Superior temporal gyrus (tissue), 1 donor: ENCODE measurements at regions not wholly inside any gene's neighbourhood (a gene's known extent, or its start where the extent isn't known, plus 50 kb on each side); places are given as distances from the start of the nearest gene placed in this dataset.
A peak's percentile ranks its signal among the peaks of the same experiment; 100 is the strongest.
"Not testable (repeated sequence)": the region's sequence is repeated elsewhere in the genome, so short reads cannot be mapped to it uniquely, and the experiment has no call there.

Experiments used
- DNase-seq: peaks from one replicate; pipeline ENCODE4 v3.0.0-alpha.2; 2016; ENCODE audit errors: extremely low spot score

GRCh38 chr20:51187261-51187660 is 164.4 kb upstream of the KCNG1 start:
- no peak for DNase-seq

- DNase-seq, result no peak
These were observed 163.0 kb upstream of the KCNG1 start for GRCh38 chr20:51185861-51186260.

GRCh38 chr20:51185277-51185676 is 162.4 kb upstream of the KCNG1 start:
- DNase-seq, result no peak

- no peak for DNase-seq
These were observed 161.4 kb upstream of the KCNG1 start for GRCh38 chr20:51184289-51184688.

DNA sequence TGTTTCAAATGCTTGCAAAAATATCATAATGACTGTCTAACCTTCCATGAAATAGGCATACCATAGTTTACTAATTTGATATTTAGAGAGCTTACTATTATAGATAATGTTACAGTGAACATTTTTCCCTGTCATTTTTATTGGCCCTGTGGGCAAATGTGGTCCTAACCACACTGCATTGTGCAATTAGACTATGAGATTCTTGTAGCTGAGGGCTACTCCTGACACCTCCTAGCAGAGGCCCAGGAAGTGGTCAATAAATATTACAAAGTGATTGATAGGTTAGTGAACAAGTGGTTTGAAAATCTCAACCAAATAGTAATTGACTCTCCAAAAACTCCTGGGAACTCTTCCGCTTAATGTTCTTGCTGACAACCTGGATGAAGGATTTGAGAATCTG is 160.5 kb upstream of the KCNG1 start:
- no peak for DNase-seq

DNA sequence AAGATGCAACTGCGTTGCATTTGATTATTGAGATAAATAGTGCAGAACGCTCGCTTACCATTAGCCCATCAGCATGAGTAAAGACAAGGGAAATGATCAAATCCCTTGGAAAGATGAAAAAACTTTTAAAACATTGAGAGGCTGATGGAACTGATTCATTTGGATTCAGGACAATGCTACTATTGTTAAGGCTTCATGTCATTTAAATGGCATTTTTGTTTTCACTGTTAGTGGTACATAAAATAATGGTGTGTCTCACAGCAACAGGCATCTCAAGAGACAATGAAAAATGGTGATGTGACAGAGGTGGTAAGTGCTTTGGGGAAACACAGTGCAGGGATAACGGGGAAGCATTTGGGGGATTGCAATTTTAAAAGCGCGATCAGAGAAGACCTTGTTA is 159.7 kb upstream of the KCNG1 start:
- peak; percentile 49 for DNase-seq

GRCh38 chr20:51178153-51178552 is 155.2 kb upstream of the KCNG1 start:
- no peak for DNase-seq

GRCh38 chr20:51176876-51177275 is 154.0 kb upstream of the KCNG1 start:
- no peak for DNase-seq

DNA sequence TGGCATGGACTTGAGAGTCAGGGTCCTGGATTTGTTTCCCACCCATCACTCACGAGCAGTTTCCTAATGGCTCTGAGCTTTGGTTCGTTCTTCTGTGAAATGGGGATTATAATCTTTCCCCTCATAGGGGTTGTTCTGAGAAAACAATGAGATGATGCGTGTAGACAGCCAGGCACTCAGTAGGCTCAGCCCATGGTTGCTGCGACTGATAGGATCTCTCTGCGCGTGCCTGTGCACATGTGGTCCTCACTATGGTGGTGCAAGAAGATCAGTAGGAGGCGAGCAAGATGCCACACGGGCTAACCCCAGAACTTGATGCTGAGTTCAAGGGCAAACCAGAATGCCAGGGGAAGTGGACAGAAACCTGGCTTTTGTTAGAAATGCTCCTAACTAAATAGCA is 153.5 kb upstream of the KCNG1 start:
- DNase-seq, result no peak

DNA sequence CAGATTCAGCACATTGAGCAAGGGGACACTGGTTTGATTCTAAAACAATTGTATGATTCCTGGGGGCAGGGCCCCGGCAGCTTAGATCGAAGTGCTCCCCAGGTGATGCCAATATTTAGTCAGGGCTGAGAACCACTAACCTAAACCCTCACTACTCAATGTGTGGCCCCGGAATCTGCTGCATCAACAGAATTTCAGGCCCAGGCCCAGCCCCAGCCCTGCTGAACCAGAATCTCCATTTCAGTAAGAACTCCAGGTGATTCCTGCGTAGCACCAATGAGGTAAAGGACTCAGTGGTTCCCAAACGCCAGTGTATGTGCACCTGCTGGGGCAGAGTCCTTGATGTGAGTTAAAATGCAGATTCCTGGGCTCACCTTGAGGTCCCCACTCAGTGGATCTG is 152.8 kb upstream of the KCNG1 start:
- DNase-seq, result no peak

DNA sequence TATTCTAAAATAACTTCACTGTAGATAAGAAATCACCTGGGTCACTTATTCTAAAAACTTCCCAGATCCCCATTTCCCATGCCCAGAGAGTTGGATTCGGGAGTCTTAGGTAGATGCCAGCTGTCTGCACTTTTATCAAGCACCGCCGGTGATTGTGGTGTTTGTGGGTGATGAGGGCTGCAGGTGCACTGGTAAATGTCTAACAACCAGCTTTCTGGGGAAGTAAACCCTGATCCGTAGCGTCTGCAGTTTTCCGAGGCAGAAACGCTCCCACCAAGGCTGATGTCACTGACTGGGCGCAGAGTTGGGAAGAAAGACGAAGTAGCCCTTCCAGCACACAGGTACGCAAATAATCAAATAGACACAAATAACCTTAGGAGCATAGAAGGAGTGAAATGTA is 152.2 kb upstream of the KCNG1 start:
- no peak for DNase-seq

GRCh38 chr20:51174536-51174935 is 151.6 kb upstream of the KCNG1 start:
- DNase-seq, result no peak

GRCh38 chr20:51172558-51173428 is 149.9 kb upstream of the KCNG1 start:
- no peak for DNase-seq

GRCh38 chr20:51171141-51171540 is 148.2 kb upstream of the KCNG1 start:
- no peak for DNase-seq

- no peak for DNase-seq
These were observed 146.9 kb upstream of the KCNG1 start for GRCh38 chr20:51169813-51170212.

DNA sequence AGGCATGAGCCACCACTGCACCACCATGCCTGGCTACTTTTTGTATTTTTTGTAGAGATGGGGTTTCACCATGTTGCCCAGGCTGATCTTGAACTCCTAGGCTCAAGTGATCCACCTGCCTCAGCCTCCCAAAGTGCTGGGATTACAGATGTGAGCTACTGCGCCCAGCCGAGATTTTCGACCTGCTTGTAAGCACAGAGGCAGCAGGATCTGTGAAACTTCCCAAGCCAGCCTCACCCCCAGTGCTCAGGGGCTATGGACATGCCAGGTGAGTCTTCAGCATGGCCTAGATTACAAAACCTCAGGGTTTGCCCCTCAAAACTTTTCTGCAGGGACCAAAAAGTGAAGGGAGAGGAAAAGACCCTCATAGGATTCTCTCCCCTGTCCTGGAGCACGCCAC is 145.0 kb upstream of the KCNG1 start:
- not testable (repeated sequence) for DNase-seq

DNA sequence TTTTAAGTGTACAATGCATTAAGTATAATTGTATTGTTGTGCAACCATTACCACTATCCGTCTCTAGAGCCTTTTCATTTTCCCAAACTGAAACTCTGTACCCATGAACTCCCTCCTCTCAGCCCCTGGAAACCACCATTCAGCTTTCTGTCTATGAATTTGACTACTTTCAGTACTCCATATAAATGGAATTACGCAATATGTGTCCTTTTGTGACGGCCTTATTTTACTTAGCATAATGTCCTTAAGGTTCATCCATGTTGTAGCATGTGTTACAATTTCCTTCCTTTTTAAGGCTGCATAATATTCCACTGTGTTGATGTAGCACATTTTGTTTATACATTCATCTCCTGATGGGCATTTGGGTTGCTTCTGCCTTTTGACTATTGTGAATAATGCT is 143.6 kb upstream of the KCNG1 start:
- DNase-seq, result no peak

- DNase-seq, result no peak
These were observed 142.2 kb upstream of the KCNG1 start for GRCh38 chr20:51165131-51165530.

GRCh38 chr20:51164731-51165130 is 141.8 kb upstream of the KCNG1 start:
- no peak for DNase-seq

DNA sequence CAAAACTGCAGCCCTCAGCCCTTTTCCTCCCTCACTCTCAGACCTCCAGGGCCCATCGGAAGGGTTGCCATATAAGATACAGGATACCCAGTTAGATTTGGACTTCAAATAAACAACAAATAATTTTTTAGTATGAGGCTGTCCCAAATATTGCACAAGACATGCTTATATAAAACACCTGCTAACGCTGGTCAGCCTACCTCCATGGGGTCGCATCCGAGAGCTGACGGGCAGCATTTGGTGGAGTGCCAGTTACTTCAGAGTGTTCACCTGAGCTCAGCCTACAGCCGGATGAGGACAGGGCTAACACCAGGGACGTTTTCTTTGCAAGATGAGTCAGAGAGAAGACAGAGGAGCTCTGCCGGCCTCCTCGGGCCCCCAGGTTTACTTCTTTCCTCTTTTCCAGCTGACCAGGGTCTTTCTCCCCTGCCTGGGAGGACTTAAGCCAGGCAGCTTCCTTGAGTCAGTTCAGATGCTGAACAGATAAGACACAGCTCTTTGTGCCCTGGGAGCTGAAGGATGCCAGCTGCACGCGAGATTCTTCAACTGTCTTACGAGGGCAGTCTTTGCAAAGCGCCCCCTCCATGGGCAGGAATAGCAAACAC is 141.2 kb upstream of the KCNG1 start:
- DNase-seq, result no peak

DNA sequence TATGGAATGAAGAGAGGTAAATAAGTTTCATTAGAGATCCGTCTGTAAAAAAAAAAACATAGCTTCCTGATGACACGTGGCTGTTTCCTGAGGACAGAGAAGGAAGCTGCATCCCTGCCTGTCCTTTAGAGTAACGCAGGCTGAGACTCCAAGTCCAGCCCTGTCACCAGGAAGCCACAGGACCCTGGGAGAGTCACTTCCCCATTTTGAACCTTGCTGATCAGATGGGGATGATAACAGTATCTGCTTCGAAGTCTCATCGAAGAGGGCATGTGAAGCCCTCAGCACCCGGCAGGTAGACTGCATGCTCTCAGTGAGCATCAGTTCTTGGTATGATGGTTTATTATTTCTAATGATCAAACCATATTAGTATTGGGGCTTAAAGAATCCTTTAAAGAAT is 139.1 kb upstream of the KCNG1 start:
- DNase-seq, result no peak

- DNase-seq, result no peak
These were observed 137.9 kb upstream of the KCNG1 start for GRCh38 chr20:51160821-51161220.

GRCh38 chr20:51159981-51160380 is 137.1 kb upstream of the KCNG1 start:
- DNase-seq, result no peak

DNA sequence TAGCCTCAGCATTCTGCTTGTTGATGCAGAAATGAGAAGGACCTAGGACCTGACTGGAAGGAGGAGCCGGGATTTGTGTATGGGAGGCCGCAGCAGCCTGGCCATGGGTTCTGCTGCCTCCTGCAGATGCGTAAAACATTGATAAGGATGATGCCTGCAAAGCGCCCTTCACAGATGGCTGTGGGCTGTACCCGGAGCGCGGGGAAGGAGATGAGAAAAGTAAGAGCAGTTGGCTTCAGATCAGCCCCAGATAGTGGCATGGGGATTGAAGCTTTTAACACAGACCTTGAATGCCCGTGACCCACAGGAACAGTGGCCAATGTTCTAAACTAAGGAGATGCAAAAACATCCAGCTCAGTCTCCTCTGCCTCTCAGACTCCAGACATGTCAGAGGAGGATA is 136.4 kb upstream of the KCNG1 start:
- no peak for DNase-seq
